HG03280 (cell line): ENCODE measurements at regions not wholly inside any gene's neighbourhood (a gene's known extent, or its start where the extent isn't known, plus 50 kb on each side); places are given as distances from the start of the nearest gene placed in this dataset.

Experiments used
- ATAC-seq: cut with Tn5 transposase; IDR thresholded peaks from one replicate; pipeline ENCODE4 v1.9.1; 2021; ENCODE audit warnings: mild to moderate bottlenecking, moderate library complexity; ENCODE audit not compliant: unreplicated experiment

- no peak for ATAC-seq
Observed at GRCh38 chr18:25001803-25002202, 350.2 kb downstream of the ZNF521 start.

GRCh38 chr18:25005541-25006403 lies 346.2 kb downstream of the ZNF521 start:
- ATAC-seq: no peak

- ATAC-seq: no peak
Observed at GRCh38 chr18:25010623-25011374, 341.2 kb downstream of the ZNF521 start.
